ENCODE measurements at regions not wholly inside any gene's neighbourhood (a gene's known extent, or its start where the extent isn't known, plus 50 kb on each side); places are given as distances from the start of the nearest gene placed in this dataset.
A peak's percentile ranks its signal among the peaks of the same experiment; 100 is the strongest.

- CTCF ChIA-PET: interaction anchor here (0.6 to 0.7 kb wide), 2 partner anchors 18 to 192 kb away, joined by 3 read pairs; no protein-coding TSS in a partner anchor
- Mint-ChIP-seq H3K27me3 (ENCODE audit: unreplicated experiment) (no peaks in the 10 kb centered on the region), H3K36me3 (ENCODE audit: insufficient read depth, unreplicated experiment) (no peaks in the 10 kb centered on the region), H3K4me3 (ENCODE audit: low read depth, unreplicated experiment) (no peak overlapping the region), H3K4me1 (ENCODE audit: low read depth, unreplicated experiment) (peaks cover 23% of the 10 kb centered on the region), H3K27ac (ENCODE audit: unreplicated experiment) (no peak overlapping the region), H3K9me3 (ENCODE audit: low read depth, unreplicated experiment) (peaks cover 7% of the 10 kb centered on the region)
- no TSS peak for BruUV-seq (replicated peaks)
- DNase-seq: no peak
- no peak for TF ChIP-seq CTCF (IDR thresholded peaks at IDR 0.05; ENCODE audit: unreplicated experiment)
- intact Hi-C loops (cut with micrococcal nuclease; ENCODE audit: unreplicated experiment): no loop called here
Measured at GRCh38 chr20:10731190-10731965, 57.6 kb upstream of the JAG1 start.

GRCh38 chr20:10733122-10733521, 59.3 kb upstream of the JAG1 start:
- TF ChIP-seq CTCF (IDR thresholded peaks at IDR 0.05; ENCODE audit: unreplicated experiment): no peak
- Mint-ChIP-seq H3K27me3 (ENCODE audit: unreplicated experiment) (no peaks in the 10 kb centered on the region), H3K4me1 (ENCODE audit: low read depth, unreplicated experiment) (peaks cover 22% of the 10 kb centered on the region), H3K9me3 (ENCODE audit: low read depth, unreplicated experiment) (no peaks in the 10 kb centered on the region), H3K4me3 (ENCODE audit: low read depth, unreplicated experiment) (no peak overlapping the region), H3K27ac (ENCODE audit: unreplicated experiment) (no peak overlapping the region), H3K36me3 (ENCODE audit: insufficient read depth, unreplicated experiment) (no peaks in the 10 kb centered on the region)
- CTCF ChIA-PET: no interaction called here
- intact Hi-C loops (cut with micrococcal nuclease; ENCODE audit: unreplicated experiment): no loop called here
- BruUV-seq (replicated peaks): no TSS peak
- DNase-seq: no peak

GRCh38 chr20:10735195-10735949, 61.6 kb upstream of the JAG1 start:
- intact Hi-C loops (cut with micrococcal nuclease; ENCODE audit: unreplicated experiment): no loop called here
- BruUV-seq (replicated peaks): no TSS peak
- no peak for DNase-seq
- no peak overlapping the region for H3K4me3 Mint-ChIP-seq (ENCODE audit: low read depth, unreplicated experiment)
- no peaks in the 10 kb centered on the region for H3K9me3 Mint-ChIP-seq (ENCODE audit: low read depth, unreplicated experiment)
- no peak for TF ChIP-seq CTCF (IDR thresholded peaks at IDR 0.05; ENCODE audit: unreplicated experiment)
- no peak overlapping the region for H3K27ac Mint-ChIP-seq (ENCODE audit: unreplicated experiment)
- CTCF ChIA-PET: no interaction called here
- no peaks in the 10 kb centered on the region for H3K36me3 Mint-ChIP-seq (ENCODE audit: insufficient read depth, unreplicated experiment)
- no peaks in the 10 kb centered on the region for H3K27me3 Mint-ChIP-seq (ENCODE audit: unreplicated experiment)
- H3K4me1 Mint-ChIP-seq (ENCODE audit: low read depth, unreplicated experiment): peaks cover 9% of the 10 kb centered on the region

GRCh38 chr20:10739134-10739533, 65.3 kb upstream of the JAG1 start:
- BruUV-seq (replicated peaks): no TSS peak
- TF ChIP-seq CTCF (IDR thresholded peaks at IDR 0.05; ENCODE audit: unreplicated experiment): no peak
- peak overlapping the region; percentile 56 for H3K4me3 Mint-ChIP-seq (ENCODE audit: low read depth, unreplicated experiment)

More at GRCh38 chr20:10739134-10739533, 65.3 kb upstream of the JAG1 start:
- Mint-ChIP-seq H3K4me1 (ENCODE audit: low read depth, unreplicated experiment) (peaks cover 8% of the 10 kb centered on the region), H3K36me3 (ENCODE audit: insufficient read depth, unreplicated experiment) (no peaks in the 10 kb centered on the region), H3K27me3 (ENCODE audit: unreplicated experiment) (no peaks in the 10 kb centered on the region), H3K9me3 (ENCODE audit: low read depth, unreplicated experiment) (no peaks in the 10 kb centered on the region), H3K27ac (ENCODE audit: unreplicated experiment) (no peak overlapping the region)
- CTCF ChIA-PET: no interaction called here
- DNase-seq: no peak
- intact Hi-C loops (cut with micrococcal nuclease; ENCODE audit: unreplicated experiment): no loop called here

Measured in Calu3 (cell line).